Thyroid gland (tissue), 4 donors: ENCODE measurements at regions not wholly inside any gene's neighbourhood (a gene's known extent, or its start where the extent isn't known, plus 50 kb on each side); places are given as distances from the start of the nearest gene placed in this dataset.

ENCODE experiments used
- DNase-seq, 2 donors: peaks; one replicate each; pipeline ENCODE4 v3.0.0-alpha.2; 2019
- H3K27ac ChIP-seq, 3 donors: fragments of 200-600 bp; sonication (generic); 1 replicate in 2 of 3; 2 replicates in 1 of 3; pipeline ENCODE4 v1.5.1; 2016 to 2019; ENCODE audit warnings: mild to moderate bottlenecking in 1 of 3, moderate library complexity in 1 of 3
- H3K27me3 ChIP-seq: fragments of 200-600 bp; sonication (generic); one replicate; pipeline ENCODE4 v1.5.1; 2019
- H3K36me3 ChIP-seq, 2 donors: fragments of 200-600 bp; sonication (generic); one replicate each; pipeline ENCODE4 v1.5.1; 2016 to 2019
- H3K4me1 ChIP-seq, 2 donors: fragments of 200-600 bp; sonication (generic); one replicate each; pipeline ENCODE4 v1.5.1; 2017 to 2019
- H3K4me3 ChIP-seq, 3 donors: fragments of 200-600 bp; sonication (generic); replicated peaks in 1 of 3; 1 replicate in 2 of 3; 2 replicates in 1 of 3; pipeline ENCODE4 v1.5.1; 2016; ENCODE audit warnings: mild to moderate bottlenecking in 1 of 3
- H3K9me3 ChIP-seq: fragments of 200-600 bp; sonication (generic); one replicate; pipeline ENCODE4 v1.5.1; 2017
- POLR2A ChIP-seq, 2 donors: fragments of 450-650 bp; IDR thresholded peaks; one replicate each; pipeline ENCODE4 v1.6.1; 2017; ENCODE audit warnings: antibody characterized with exemption in 2 of 2, mild to moderate bottlenecking in 2 of 2, moderate library complexity in 1 of 2
- WGBS, 2 donors: methylation state at CpG; one replicate each; pipeline ENCODE4 v1.1.5; 2017; 5-methylcytosine and 5-hydroxymethylcytosine counted together
- intact Hi-C: fragments of 100-400 bp; cut with DNase I; formaldehyde crosslinking; loops from one replicate; pipeline ENCODE4 v1.15.1; 2023
- TF ChIP-seq, protein P1 (sequence below), 6 experiments: fragments of 200-600 bp in 3 of 6; fragments of 450-650 bp in 3 of 6; sonication (generic) in 3 of 6; IDR thresholded peaks; one replicate each; pipeline ENCODE4 v1.5.1; 2016 to 2019; ENCODE audit warnings: antibody characterized with exemption in 6 of 6, mild to moderate bottlenecking in 2 of 6, inconsistent platforms in 1 of 6, moderate library complexity in 1 of 6

DNA sequence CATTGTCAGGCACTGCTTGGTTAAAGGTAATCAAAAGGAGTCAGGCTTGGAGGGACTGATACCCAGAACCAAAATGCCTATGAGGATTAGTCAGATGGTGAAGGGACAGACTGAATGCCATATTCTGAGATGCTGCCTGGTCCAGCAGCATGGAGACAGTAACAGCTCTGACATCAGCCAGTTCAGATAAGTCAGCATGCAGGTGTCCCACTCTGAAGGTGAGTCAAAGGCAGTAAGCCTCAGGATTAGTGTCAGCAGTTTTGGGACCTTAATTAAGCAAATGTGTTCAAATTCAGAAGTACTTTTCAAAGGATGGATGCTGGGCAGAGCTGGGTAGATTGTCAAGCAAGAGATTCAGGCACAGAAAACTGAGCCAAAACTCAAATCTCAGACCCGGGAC lies 198.4 kb downstream of the RPS12 start:
- Histone ChIP-seq H3K9me3 (no peaks in the 10 kb centered on the region), H3K36me3 (no peaks in the 10 kb centered on the region), H3K4me3 (no peak overlapping the region), H3K4me1 (no peaks in the 10 kb centered on the region), H3K27ac (no peak overlapping the region), H3K27me3 (no peaks in the 10 kb centered on the region)
- no peak for DNase-seq
- WGBS, 2 donors = 74 to 81% methylated on average over 1 of the region's 1 CpG
- intact Hi-C loops = no loop called here
- TF ChIP-seq, protein P1, sequence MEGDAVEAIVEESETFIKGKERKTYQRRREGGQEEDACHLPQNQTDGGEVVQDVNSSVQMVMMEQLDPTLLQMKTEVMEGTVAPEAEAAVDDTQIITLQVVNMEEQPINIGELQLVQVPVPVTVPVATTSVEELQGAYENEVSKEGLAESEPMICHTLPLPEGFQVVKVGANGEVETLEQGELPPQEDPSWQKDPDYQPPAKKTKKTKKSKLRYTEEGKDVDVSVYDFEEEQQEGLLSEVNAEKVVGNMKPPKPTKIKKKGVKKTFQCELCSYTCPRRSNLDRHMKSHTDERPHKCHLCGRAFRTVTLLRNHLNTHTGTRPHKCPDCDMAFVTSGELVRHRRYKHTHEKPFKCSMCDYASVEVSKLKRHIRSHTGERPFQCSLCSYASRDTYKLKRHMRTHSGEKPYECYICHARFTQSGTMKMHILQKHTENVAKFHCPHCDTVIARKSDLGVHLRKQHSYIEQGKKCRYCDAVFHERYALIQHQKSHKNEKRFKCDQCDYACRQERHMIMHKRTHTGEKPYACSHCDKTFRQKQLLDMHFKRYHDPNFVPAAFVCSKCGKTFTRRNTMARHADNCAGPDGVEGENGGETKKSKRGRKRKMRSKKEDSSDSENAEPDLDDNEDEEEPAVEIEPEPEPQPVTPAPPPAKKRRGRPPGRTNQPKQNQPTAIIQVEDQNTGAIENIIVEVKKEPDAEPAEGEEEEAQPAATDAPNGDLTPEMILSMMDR (IDR thresholded peaks at IDR 0.05) = no peak
- no peak for TF ChIP-seq POLR2A (IDR thresholded peaks at IDR 0.05)

DNA sequence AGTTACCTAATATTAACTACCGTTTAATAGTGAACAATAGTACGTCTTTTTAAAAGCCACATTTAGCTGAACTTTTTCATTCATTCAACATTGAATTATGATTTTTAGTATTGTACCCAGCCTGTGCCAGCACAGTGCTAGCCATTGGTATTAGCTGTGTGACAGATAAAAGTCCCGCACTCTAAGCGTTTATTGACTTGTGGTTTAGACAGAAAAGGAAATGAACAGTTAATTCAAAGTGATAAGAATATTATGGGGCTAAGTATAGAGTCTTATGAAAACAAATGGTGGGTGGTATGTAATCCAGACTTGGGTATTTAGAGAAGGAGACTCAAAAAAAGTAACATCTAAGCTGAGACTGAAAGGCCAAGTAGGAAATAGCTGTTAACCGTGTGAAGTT lies 202.3 kb downstream of the RPS12 start:
- no peak overlapping the region for H3K4me3 ChIP-seq
- 83 to 86% methylated on average over 5 of the region's 5 CpGs for WGBS, 2 donors

DNA sequence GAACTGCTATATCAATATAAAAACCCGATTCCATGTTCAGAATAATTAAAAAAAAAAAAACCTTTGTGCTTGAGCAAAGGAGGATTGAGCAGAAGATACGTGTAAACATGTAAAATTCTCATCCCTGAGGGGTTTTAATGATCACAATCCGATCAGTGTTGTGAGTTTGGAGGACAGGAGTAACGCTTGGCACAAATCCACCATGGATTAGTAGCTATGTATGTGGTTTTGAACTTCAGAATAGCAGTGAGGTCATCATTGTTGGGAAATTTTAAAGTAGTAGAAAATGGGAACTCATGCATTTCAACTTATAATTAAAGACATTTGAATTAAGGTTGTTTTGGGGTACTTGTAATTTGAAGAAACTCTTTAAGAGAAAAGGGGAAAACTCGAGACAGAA lies 203.2 kb downstream of the RPS12 start:
- WGBS, 2 donors = 75 to 78% methylated on average over 5 of the region's 5 CpGs
- no peaks in the 10 kb centered on the region for H3K27me3 ChIP-seq
- no peak for DNase-seq
- no peak for TF ChIP-seq POLR2A (IDR thresholded peaks at IDR 0.05)
- no peak overlapping the region for H3K27ac ChIP-seq
- intact Hi-C loops = no loop called here
- H3K36me3 ChIP-seq = no peaks in the 10 kb centered on the region
- no peaks in the 10 kb centered on the region for H3K4me1 ChIP-seq
- no peak overlapping the region for H3K4me3 ChIP-seq
- no peaks in the 10 kb centered on the region for H3K9me3 ChIP-seq

More for the DNA sequence above, 202.3 kb downstream of the RPS12 start:
- Histone ChIP-seq H3K36me3 (no peaks in the 10 kb centered on the region), H3K27ac (no peak overlapping the region), H3K9me3 (no peaks in the 10 kb centered on the region), H3K4me1 (no peaks in the 10 kb centered on the region), H3K27me3 (no peaks in the 10 kb centered on the region)
- no peak for DNase-seq
- intact Hi-C loops = no loop called here
- TF ChIP-seq POLR2A (IDR thresholded peaks at IDR 0.05) = no peak
- TF ChIP-seq, protein P1 (IDR thresholded peaks at IDR 0.05) = no peak

- DNase-seq = no peak
- H3K4me1 ChIP-seq = no peaks in the 10 kb centered on the region
- intact Hi-C loops = no loop called here
- H3K36me3 ChIP-seq = no peaks in the 10 kb centered on the region
- H3K9me3 ChIP-seq = no peaks in the 10 kb centered on the region
- WGBS, 2 donors = 95% methylated on average over 2 of the region's 2 CpGs; no CpG with 5 or more reads in 1 of the 2 donors
- H3K27me3 ChIP-seq = no peaks in the 10 kb centered on the region
- H3K27ac ChIP-seq = no peak overlapping the region
- no peak for TF ChIP-seq POLR2A (IDR thresholded peaks at IDR 0.05)
- TF ChIP-seq, protein P1 (IDR thresholded peaks at IDR 0.05) = no peak
- no peak overlapping the region for H3K4me3 ChIP-seq
Observed at GRCh38 chr6:133026705-133027104, 212.3 kb downstream of the RPS12 start.

DNA sequence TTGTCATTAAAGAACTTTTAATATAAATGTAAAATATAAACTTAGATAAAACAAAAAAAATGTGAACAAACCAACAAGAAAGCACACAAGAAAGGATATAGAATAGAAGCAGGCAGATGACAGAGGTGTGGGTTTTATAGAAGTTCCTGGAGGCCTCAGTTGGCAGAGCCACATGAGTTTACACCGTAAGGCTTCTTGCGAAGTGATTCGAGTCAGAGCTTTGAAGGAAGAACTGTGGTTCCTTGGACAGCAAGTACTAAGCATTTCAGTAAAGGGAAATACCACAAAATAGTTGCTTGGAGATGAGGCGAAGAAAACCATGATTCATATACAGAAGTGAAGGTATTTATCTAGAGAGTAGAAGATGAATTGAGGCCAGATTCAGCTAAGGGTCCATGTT lies 207.9 kb upstream of the EYA4 start:
- Histone ChIP-seq H3K9me3 (no peaks in the 10 kb centered on the region), H3K27ac (no peak overlapping the region), H3K36me3 (no peaks in the 10 kb centered on the region), H3K27me3 (no peaks in the 10 kb centered on the region), H3K4me1 (no peaks in the 10 kb centered on the region), H3K4me3 (no peak overlapping the region)
- intact Hi-C loops = no loop called here
- WGBS, 2 donors = 88 to 96% methylated on average over 4 of the region's 4 CpGs
- DNase-seq = no peak
- no peak for TF ChIP-seq POLR2A (IDR thresholded peaks at IDR 0.05)
- TF ChIP-seq, protein P1 (IDR thresholded peaks at IDR 0.05) = no peak
